ENCODE measurements at regions not wholly inside any gene's neighbourhood (a gene's known extent, or its start where the extent isn't known, plus 50 kb on each side); places are given as distances from the start of the nearest gene placed in this dataset.

GRCh38 chr13:90564566-90564965, 782.9 kb upstream of the MIR17HG start:
- TF ChIP-seq CTCF (IDR thresholded peaks at IDR 0.05; ENCODE audit: low read depth, low read length) = no peak
- no peak overlapping the region for H3K4me3 ChIP-seq (ENCODE audit: low read depth, low read length)
- in situ Hi-C loops (cut with HindIII; ENCODE audit: low sequenced_read_pairs) = no loop called here
- no peak for DNase-seq (ENCODE audit: low read depth, low spot score)

GRCh38 chr13:90565985-90566713, 781.3 kb upstream of the MIR17HG start:
- no peak for DNase-seq (ENCODE audit: low read depth, low spot score)
- no peak overlapping the region for H3K4me3 ChIP-seq (ENCODE audit: low read depth, low read length)
- TF ChIP-seq CTCF (IDR thresholded peaks at IDR 0.05; ENCODE audit: low read depth, low read length) = no peak
- in situ Hi-C loops (cut with HindIII; ENCODE audit: low sequenced_read_pairs) = no loop called here

- H3K4me3 ChIP-seq (ENCODE audit: low read depth, low read length) = no peak overlapping the region
- in situ Hi-C loops (cut with HindIII; ENCODE audit: low sequenced_read_pairs) = no loop called here
- DNase-seq (ENCODE audit: low read depth, low spot score) = no peak
- no peak for TF ChIP-seq CTCF (IDR thresholded peaks at IDR 0.05; ENCODE audit: low read depth, low read length)
These were observed 779.3 kb upstream of the MIR17HG start for GRCh38 chr13:90568165-90568564.

- TF ChIP-seq CTCF (IDR thresholded peaks at IDR 0.05; ENCODE audit: low read depth, low read length) = no peak
- in situ Hi-C loops (cut with HindIII; ENCODE audit: low sequenced_read_pairs) = no loop called here
- no peak overlapping the region for H3K4me3 ChIP-seq (ENCODE audit: low read depth, low read length)
- DNase-seq (ENCODE audit: low read depth, low spot score) = no peak
These were observed 771.4 kb upstream of the MIR17HG start for GRCh38 chr13:90576067-90576466.

GRCh38 chr13:90577726-90578125, 769.8 kb upstream of the MIR17HG start:
- no peak for DNase-seq (ENCODE audit: low read depth, low spot score)
- H3K4me3 ChIP-seq (ENCODE audit: low read depth, low read length) = no peak overlapping the region
- in situ Hi-C loops (cut with HindIII; ENCODE audit: low sequenced_read_pairs) = no loop called here
- no peak for TF ChIP-seq CTCF (IDR thresholded peaks at IDR 0.05; ENCODE audit: low read depth, low read length)

- no peak for TF ChIP-seq CTCF (IDR thresholded peaks at IDR 0.05; ENCODE audit: low read depth, low read length)
- H3K4me3 ChIP-seq (ENCODE audit: low read depth, low read length) = no peak overlapping the region
- in situ Hi-C loops (cut with HindIII; ENCODE audit: low sequenced_read_pairs) = no loop called here
- no peak for DNase-seq (ENCODE audit: low read depth, low spot score)
These were observed 762.1 kb upstream of the MIR17HG start for GRCh38 chr13:90585392-90585791.

Measured in astrocyte of the spinal cord (primary cell).